WTC11 (cell line): ENCODE measurements at regions not wholly inside any gene's neighbourhood (a gene's known extent, or its start where the extent isn't known, plus 50 kb on each side); places are given as distances from the start of the nearest gene placed in this dataset.

ENCODE experiments used
- ATAC-seq: fragments of 200-7000 bp; cut with Tn5 transposase; 2 replicates; pipeline ENCODE4 v1.10.0; 2021; ENCODE audit warnings: mild to moderate bottlenecking, moderate library complexity
- CTCF ChIA-PET: fragments of 300-600 bp; sonication (Branson Sonifier 250); formaldehyde crosslinking; loops from one replicate; lab custom pipeline; 2021; ENCODE audit warnings: antibody characterized with exemption; lab: Charles Lee
- POLR2A ChIA-PET: fragments of 350-600 bp; sonication (Branson Sonifier 250); formaldehyde crosslinking; loops from one replicate; lab custom pipeline; 2021; ENCODE audit warnings: antibody characterized with exemption; lab: Charles Lee
- DNase-seq: peaks from one replicate; pipeline ENCODE4 v3.0.0; 2021; ENCODE audit warnings: low spot score
- H3K27ac Mint-ChIP-seq: 2 replicates; pipeline ENCODE4 v1.8.0; 2021; ENCODE audit warnings: mixed read lengths
- H3K27me3 Mint-ChIP-seq: 2 replicates; pipeline ENCODE4 v1.8.0; 2021; ENCODE audit warnings: low read depth, mild to moderate bottlenecking, moderate library complexity, mixed read lengths
- H3K36me3 Mint-ChIP-seq: 2 replicates; pipeline ENCODE4 v1.8.0; 2021; ENCODE audit warnings: mixed read lengths
- H3K4me1 Mint-ChIP-seq: 2 replicates; pipeline ENCODE4 v1.8.0; 2022; ENCODE audit warnings: mixed read lengths
- H3K4me3 Mint-ChIP-seq: 2 replicates; pipeline ENCODE4 v1.8.0; 2021; ENCODE audit warnings: mild to moderate bottlenecking, moderate library complexity, mixed read lengths
- H3K9me3 Mint-ChIP-seq: 2 replicates; pipeline ENCODE4 v1.8.0; 2021; ENCODE audit warnings: mixed read lengths
- ATF1 ChIP-seq: sonication (generic); formaldehyde crosslinking; IDR thresholded peaks from 2 replicates; pipeline ENCODE4 v1.8.1; 2023; ENCODE audit warnings: mild to moderate bottlenecking, moderate library complexity, missing genetic modification reagents
- CBFB ChIP-seq: sonication (generic); formaldehyde crosslinking; IDR thresholded peaks from 2 replicates; pipeline ENCODE4 v1.8.1; 2022; ENCODE audit warnings: mild to moderate bottlenecking, low read depth, missing genetic modification reagents
- ELF4 ChIP-seq: sonication (generic); formaldehyde crosslinking; IDR thresholded peaks from 2 replicates; pipeline ENCODE4 v1.8.1; 2022; ENCODE audit warnings: low read depth, mild to moderate bottlenecking, moderate library complexity, missing genetic modification reagents
- GTF2I ChIP-seq: fragments of 250-450 bp; sonication (Bioruptor Pico); conservative IDR thresholded peaks from 2 replicates; pipeline ENCODE4 v1.4.0; 2021; ENCODE audit warnings: mild to moderate bottlenecking
- MXD4 ChIP-seq: fragments of 250-450 bp; sonication (Bioruptor Pico); IDR thresholded peaks from 2 replicates; pipeline ENCODE4 v1.8.0; 2021; ENCODE audit warnings: mild to moderate bottlenecking, moderate library complexity, borderline replicate concordance
- NFYB ChIP-seq: sonication (generic); formaldehyde crosslinking; conservative IDR thresholded peaks from 2 replicates; pipeline ENCODE4 v1.8.0; 2022; ENCODE audit warnings: low read depth, missing genetic modification reagents
- NR2C2 ChIP-seq: sonication (generic); formaldehyde crosslinking; IDR thresholded peaks from 2 replicates; pipeline ENCODE4 v1.8.0; 2022; ENCODE audit warnings: mild to moderate bottlenecking, missing genetic modification reagents
- PRRX2 ChIP-seq: fragments of 250-450 bp; sonication (Bioruptor Pico); IDR thresholded peaks from 2 replicates; pipeline ENCODE4 v1.8.0; 2021; ENCODE audit warnings: mild to moderate bottlenecking
- TEAD4 ChIP-seq: sonication (generic); formaldehyde crosslinking; IDR thresholded peaks from 2 replicates; pipeline ENCODE4 v1.8.0; 2022; ENCODE audit warnings: mild to moderate bottlenecking, missing genetic modification reagents
- ZNF416 ChIP-seq: fragments of 250-450 bp; sonication (Bioruptor Pico); IDR thresholded peaks from 2 replicates; pipeline ENCODE4 v1.9.0; 2021; ENCODE audit warnings: mild to moderate bottlenecking, inconsistent platforms
- ZNF512 ChIP-seq: sonication (generic); formaldehyde crosslinking; IDR thresholded peaks from 2 replicates; pipeline ENCODE4 v1.8.1; 2022; ENCODE audit warnings: missing genetic modification reagents, borderline replicate concordance
- ZNF671 ChIP-seq: fragments of 250-450 bp; sonication (Bioruptor Pico); IDR thresholded peaks from 2 replicates; pipeline ENCODE4 v1.8.0; 2021; ENCODE audit warnings: mild to moderate bottlenecking
- TF ChIP-seq, protein P1 (sequence below): sonication (generic); formaldehyde crosslinking; IDR thresholded peaks from 2 replicates; pipeline ENCODE4 v1.8.1; 2023; ENCODE audit warnings: mild to moderate bottlenecking, missing genetic modification reagents, moderate library complexity
- TF ChIP-seq, protein P2 (sequence below): sonication (generic); formaldehyde crosslinking; IDR thresholded peaks from 2 replicates; pipeline ENCODE4 v1.8.1; 2022; ENCODE audit warnings: low read depth, missing genetic modification reagents, borderline replicate concordance
- TF ChIP-seq, protein P3 (sequence below): sonication (generic); formaldehyde crosslinking; IDR thresholded peaks from 2 replicates; pipeline ENCODE4 v1.8.0; 2023; ENCODE audit warnings: missing genetic modification reagents, mild to moderate bottlenecking, borderline replicate concordance
- TF ChIP-seq, protein P4 (sequence below): sonication (generic); formaldehyde crosslinking; IDR thresholded peaks from 2 replicates; pipeline ENCODE4 v1.8.1; 2023; ENCODE audit warnings: mild to moderate bottlenecking, missing genetic modification reagents
- TF ChIP-seq, protein P5 (sequence below): sonication (generic); formaldehyde crosslinking; IDR thresholded peaks from 2 replicates; pipeline ENCODE4 v1.8.0; 2022; ENCODE audit warnings: missing genetic modification reagents

DNA sequence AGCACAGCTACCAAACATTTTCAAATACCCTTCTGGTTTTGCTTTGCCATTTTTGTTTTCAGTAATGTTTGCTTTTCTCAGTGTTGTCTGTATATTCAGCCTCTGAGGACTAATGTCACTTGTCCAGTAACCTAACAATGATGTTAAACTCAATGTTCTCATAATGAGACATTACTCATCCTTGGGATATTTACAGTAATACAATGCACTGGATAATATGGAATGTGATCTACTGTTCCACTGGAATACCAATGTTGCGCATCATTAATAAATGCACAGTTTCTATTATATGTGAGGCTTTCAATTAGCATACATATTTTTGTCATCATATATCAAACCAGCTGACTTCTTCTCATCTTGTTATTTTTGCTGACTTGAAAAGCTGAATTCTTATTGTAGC, 259.1 kb downstream of the SH2D1A start (continued):
- TF ChIP-seq, protein P1, sequence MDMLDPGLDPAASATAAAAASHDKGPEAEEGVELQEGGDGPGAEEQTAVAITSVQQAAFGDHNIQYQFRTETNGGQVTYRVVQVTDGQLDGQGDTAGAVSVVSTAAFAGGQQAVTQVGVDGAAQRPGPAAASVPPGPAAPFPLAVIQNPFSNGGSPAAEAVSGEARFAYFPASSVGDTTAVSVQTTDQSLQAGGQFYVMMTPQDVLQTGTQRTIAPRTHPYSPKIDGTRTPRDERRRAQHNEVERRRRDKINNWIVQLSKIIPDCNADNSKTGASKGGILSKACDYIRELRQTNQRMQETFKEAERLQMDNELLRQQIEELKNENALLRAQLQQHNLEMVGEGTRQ = no peak
- TF ChIP-seq MXD4 (CRISPR knock-in tag) = no peak
- TF ChIP-seq, protein P2, sequence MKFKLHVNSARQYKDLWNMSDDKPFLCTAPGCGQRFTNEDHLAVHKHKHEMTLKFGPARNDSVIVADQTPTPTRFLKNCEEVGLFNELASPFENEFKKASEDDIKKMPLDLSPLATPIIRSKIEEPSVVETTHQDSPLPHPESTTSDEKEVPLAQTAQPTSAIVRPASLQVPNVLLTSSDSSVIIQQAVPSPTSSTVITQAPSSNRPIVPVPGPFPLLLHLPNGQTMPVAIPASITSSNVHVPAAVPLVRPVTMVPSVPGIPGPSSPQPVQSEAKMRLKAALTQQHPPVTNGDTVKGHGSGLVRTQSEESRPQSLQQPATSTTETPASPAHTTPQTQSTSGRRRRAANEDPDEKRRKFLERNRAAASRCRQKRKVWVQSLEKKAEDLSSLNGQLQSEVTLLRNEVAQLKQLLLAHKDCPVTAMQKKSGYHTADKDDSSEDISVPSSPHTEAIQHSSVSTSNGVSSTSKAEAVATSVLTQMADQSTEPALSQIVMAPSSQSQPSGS = no peak
- TF ChIP-seq ZNF416 (CRISPR knock-in tag) = no peak
- no peak for TF ChIP-seq ATF1 (CRISPR knock-in tag)
- TF ChIP-seq, protein P3, sequence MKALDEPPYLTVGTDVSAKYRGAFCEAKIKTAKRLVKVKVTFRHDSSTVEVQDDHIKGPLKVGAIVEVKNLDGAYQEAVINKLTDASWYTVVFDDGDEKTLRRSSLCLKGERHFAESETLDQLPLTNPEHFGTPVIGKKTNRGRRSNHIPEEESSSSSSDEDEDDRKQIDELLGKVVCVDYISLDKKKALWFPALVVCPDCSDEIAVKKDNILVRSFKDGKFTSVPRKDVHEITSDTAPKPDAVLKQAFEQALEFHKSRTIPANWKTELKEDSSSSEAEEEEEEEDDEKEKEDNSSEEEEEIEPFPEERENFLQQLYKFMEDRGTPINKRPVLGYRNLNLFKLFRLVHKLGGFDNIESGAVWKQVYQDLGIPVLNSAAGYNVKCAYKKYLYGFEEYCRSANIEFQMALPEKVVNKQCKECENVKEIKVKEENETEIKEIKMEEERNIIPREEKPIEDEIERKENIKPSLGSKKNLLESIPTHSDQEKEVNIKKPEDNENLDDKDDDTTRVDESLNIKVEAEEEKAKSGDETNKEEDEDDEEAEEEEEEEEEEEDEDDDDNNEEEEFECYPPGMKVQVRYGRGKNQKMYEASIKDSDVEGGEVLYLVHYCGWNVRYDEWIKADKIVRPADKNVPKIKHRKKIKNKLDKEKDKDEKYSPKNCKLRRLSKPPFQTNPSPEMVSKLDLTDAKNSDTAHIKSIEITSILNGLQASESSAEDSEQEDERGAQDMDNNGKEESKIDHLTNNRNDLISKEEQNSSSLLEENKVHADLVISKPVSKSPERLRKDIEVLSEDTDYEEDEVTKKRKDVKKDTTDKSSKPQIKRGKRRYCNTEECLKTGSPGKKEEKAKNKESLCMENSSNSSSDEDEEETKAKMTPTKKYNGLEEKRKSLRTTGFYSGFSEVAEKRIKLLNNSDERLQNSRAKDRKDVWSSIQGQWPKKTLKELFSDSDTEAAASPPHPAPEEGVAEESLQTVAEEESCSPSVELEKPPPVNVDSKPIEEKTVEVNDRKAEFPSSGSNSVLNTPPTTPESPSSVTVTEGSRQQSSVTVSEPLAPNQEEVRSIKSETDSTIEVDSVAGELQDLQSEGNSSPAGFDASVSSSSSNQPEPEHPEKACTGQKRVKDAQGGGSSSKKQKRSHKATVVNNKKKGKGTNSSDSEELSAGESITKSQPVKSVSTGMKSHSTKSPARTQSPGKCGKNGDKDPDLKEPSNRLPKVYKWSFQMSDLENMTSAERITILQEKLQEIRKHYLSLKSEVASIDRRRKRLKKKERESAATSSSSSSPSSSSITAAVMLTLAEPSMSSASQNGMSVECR (CRISPR knock-in tag) = no peak
- TF ChIP-seq, protein P4, sequence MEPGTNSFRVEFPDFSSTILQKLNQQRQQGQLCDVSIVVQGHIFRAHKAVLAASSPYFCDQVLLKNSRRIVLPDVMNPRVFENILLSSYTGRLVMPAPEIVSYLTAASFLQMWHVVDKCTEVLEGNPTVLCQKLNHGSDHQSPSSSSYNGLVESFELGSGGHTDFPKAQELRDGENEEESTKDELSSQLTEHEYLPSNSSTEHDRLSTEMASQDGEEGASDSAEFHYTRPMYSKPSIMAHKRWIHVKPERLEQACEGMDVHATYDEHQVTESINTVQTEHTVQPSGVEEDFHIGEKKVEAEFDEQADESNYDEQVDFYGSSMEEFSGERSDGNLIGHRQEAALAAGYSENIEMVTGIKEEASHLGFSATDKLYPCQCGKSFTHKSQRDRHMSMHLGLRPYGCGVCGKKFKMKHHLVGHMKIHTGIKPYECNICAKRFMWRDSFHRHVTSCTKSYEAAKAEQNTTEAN (CRISPR knock-in tag) = no peak
- TF ChIP-seq ZNF512 = no peak
- no peak for TF ChIP-seq ZNF671

- Mint-ChIP-seq H3K36me3 (no peaks in the 10 kb centered on the region), H3K27ac (no peak overlapping the region), H3K4me3 (no peak overlapping the region), H3K27me3 (no peaks in the 10 kb centered on the region), H3K9me3 (no peaks in the 10 kb centered on the region), H3K4me1 (no peaks in the 10 kb centered on the region)
- CTCF ChIA-PET = no interaction called here
- no peak for ATAC-seq
- DNase-seq = no peak
- POLR2A ChIA-PET = no interaction called here
- TF ChIP-seq, protein P3 (CRISPR knock-in tag) = no peak
- no peak for TF ChIP-seq TEAD4
- TF ChIP-seq PRRX2 (CRISPR knock-in tag) = no peak
- no peak for TF ChIP-seq ELF4 (CRISPR knock-in tag)
- no peak for TF ChIP-seq CBFB (CRISPR knock-in tag)
- no peak for TF ChIP-seq NR2C2 (CRISPR knock-in tag)
- TF ChIP-seq, protein P2 = no peak
- TF ChIP-seq NFYB (CRISPR knock-in tag) = no peak
- TF ChIP-seq, protein P5, sequence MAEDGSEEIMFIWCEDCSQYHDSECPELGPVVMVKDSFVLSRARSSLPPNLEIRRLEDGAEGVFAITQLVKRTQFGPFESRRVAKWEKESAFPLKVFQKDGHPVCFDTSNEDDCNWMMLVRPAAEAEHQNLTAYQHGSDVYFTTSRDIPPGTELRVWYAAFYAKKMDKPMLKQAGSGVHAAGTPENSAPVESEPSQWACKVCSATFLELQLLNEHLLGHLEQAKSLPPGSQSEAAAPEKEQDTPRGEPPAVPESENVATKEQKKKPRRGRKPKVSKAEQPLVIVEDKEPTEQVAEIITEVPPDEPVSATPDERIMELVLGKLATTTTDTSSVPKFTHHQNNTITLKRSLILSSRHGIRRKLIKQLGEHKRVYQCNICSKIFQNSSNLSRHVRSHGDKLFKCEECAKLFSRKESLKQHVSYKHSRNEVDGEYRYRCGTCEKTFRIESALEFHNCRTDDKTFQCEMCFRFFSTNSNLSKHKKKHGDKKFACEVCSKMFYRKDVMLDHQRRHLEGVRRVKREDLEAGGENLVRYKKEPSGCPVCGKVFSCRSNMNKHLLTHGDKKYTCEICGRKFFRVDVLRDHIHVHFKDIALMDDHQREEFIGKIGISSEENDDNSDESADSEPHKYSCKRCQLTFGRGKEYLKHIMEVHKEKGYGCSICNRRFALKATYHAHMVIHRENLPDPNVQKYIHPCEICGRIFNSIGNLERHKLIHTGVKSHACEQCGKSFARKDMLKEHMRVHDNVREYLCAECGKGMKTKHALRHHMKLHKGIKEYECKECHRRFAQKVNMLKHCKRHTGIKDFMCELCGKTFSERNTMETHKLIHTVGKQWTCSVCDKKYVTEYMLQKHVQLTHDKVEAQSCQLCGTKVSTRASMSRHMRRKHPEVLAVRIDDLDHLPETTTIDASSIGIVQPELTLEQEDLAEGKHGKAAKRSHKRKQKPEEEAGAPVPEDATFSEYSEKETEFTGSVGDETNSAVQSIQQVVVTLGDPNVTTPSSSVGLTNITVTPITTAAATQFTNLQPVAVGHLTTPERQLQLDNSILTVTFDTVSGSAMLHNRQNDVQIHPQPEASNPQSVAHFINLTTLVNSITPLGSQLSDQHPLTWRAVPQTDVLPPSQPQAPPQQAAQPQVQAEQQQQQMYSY = no peak
- no peak for TF ChIP-seq GTF2I (CRISPR knock-in tag)
- TF ChIP-seq ZNF671 = no peak
These were observed 260.4 kb downstream of the SH2D1A start for GRCh38 chrX:124606724-124607123.
